GM23338 (cell line): ENCODE measurements at regions not wholly inside any gene's neighbourhood (a gene's known extent, or its start where the extent isn't known, plus 50 kb on each side); places are given as distances from the start of the nearest gene placed in this dataset.

Source experiments
- CTCF ChIP-seq, 2 experiments: fragments of 200-600 bp in 1 of 2; sonication (generic) in 1 of 2; conservative IDR thresholded peaks; 2 replicates each; pipeline versions ENCODE4 v1.5.1 to v1.6.1; 2016 to 2017; ENCODE audit warnings: antibody characterized with exemption in 2 of 2, low read depth in 2 of 2, mild to moderate bottlenecking in 2 of 2, moderate library complexity in 1 of 2
- ETS1 ChIP-seq: IDR thresholded peaks from 2 replicates; pipeline ENCODE4 v1.6.1; 2016; ENCODE audit warnings: antibody characterized with exemption
- EZH2 ChIP-seq: fragments of 200-600 bp; sonication (generic); IDR thresholded peaks from one replicate; pipeline ENCODE4 v1.8.0; 2017; ENCODE audit warnings: antibody characterized with exemption, mild to moderate bottlenecking, low read depth; ENCODE audit not compliant: unreplicated experiment
- EZH2phosphoT487 ChIP-seq: fragments of 200-600 bp; sonication (generic); IDR thresholded peaks from one replicate; pipeline ENCODE4 v1.8.1; 2018; ENCODE audit warnings: antibody characterized with exemption; ENCODE audit not compliant: unreplicated experiment
- JUNB ChIP-seq: IDR thresholded peaks from one replicate; pipeline ENCODE4 v1.6.1; 2016; ENCODE audit warnings: antibody characterized with exemption; ENCODE audit not compliant: unreplicated experiment
- POLR2AphosphoS5 ChIP-seq: IDR thresholded peaks from 2 replicates; pipeline ENCODE4 v1.6.1; 2016; ENCODE audit warnings: antibody characterized with exemption, low read depth
- REST ChIP-seq: IDR thresholded peaks from one replicate; pipeline ENCODE4 v1.6.1; 2018; ENCODE audit warnings: antibody characterized with exemption; ENCODE audit not compliant: unreplicated experiment
- ZNF462 ChIP-seq: fragments of 250-450 bp; sonication (Bioruptor Pico); IDR thresholded peaks from 2 replicates; pipeline ENCODE4 v1.5.0; 2020; ENCODE audit warnings: mild to moderate bottlenecking, moderate library complexity

DNA sequence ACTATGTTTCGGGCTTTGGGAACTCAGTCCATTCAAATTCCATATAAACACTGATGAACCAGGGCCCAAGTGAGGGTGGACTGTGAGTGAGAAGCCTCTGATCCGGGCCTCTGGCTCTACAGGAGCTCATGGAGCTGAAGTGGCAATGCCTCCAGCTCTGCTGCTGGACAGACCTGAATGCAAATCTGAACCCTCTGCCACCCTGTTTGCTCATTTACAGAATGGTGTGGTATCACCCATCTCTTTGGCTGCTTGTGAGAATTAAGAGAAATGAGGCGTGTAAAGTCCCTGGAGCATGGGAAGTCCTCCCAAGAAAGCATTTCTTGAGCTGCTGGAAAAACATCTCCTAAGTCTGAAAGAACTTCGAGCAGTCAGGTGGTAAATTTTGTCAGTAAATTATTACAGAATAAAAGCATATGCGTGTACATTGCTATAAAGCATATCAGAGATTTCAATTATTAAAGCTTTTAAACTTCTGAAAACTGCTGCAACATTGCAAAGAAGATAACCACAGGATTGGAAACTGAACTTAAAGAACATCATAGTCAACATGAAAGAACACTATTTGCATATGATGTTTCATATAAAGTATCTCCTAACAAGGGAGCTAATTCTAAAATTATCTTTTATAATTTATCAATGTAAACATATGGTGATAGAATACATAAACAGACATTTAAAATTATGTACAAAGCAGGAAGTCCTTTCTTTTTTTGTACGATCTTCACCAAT, 369.0 kb downstream of the UQCRFS1 start:
- no peak for TF ChIP-seq JUNB
- TF ChIP-seq CTCF (conservative IDR thresholded peaks at IDR 0.05; ENCODE audit: low read depth in 2 of 2) = no peak
- TF ChIP-seq ETS1 = no peak
- TF ChIP-seq REST = no peak
- no peak for TF ChIP-seq EZH2
- TF ChIP-seq ZNF462 (CRISPR knock-in tag) = no peak
- no peak for TF ChIP-seq EZH2phosphoT487
- no peak for TF ChIP-seq POLR2AphosphoS5
